Neuronal stem cell (in vitro differentiated cells): ENCODE measurements at regions not wholly inside any gene's neighbourhood (a gene's known extent, or its start where the extent isn't known, plus 50 kb on each side); places are given as distances from the start of the nearest gene placed in this dataset.

Experiments
- DNase-seq: peaks from one replicate; pipeline ENCODE4 v3.0.0-alpha.2; 2013; ENCODE audit warnings: low spot score
- H2AFZ ChIP-seq: one replicate; pipeline ENCODE4 v1.6.1; 2013; ENCODE audit warnings: mild to moderate bottlenecking, low read length, inconsistent platforms
- H2AK5ac ChIP-seq: 2 replicates; pipeline ENCODE4 v1.6.1; 2013; ENCODE audit warnings: low read depth, mild to moderate bottlenecking, inconsistent platforms, low read length, moderate library complexity, mixed read lengths
- H2BK120ac ChIP-seq: 2 replicates; pipeline ENCODE4 v1.6.1; 2013; ENCODE audit warnings: low read depth, mild to moderate bottlenecking, inconsistent platforms, low read length, moderate library complexity, mixed read lengths
- H2BK12ac ChIP-seq: one replicate; pipeline ENCODE4 v1.6.1; 2013; ENCODE audit warnings: low read length, inconsistent platforms
- H2BK15ac ChIP-seq: 2 replicates; pipeline ENCODE4 v1.6.1; 2013; ENCODE audit warnings: mild to moderate bottlenecking, low read length, inconsistent platforms, mixed read lengths
- H2BK5ac ChIP-seq: one replicate; pipeline ENCODE4 v1.6.1; 2013; ENCODE audit warnings: inconsistent platforms, mild to moderate bottlenecking, low read length, moderate library complexity
- H3K14ac ChIP-seq: one replicate; pipeline ENCODE4 v1.6.1; 2013; ENCODE audit warnings: low read length, inconsistent platforms
- H3K18ac ChIP-seq: 2 replicates; pipeline ENCODE4 v1.6.1; 2013; ENCODE audit warnings: low read length, inconsistent platforms
- H3K23ac ChIP-seq: 2 replicates; pipeline ENCODE4 v1.6.1; 2013; ENCODE audit warnings: low read depth, mild to moderate bottlenecking, mixed read lengths, low read length, inconsistent platforms; ENCODE audit not compliant: poor library complexity
- H3K27ac ChIP-seq: replicated peaks from 3 replicates; pipeline ENCODE4 v1.5.1; 2013; ENCODE audit warnings: low read length, inconsistent platforms
- H3K27me3 ChIP-seq, 3 experiments: 2 replicates each; pipeline ENCODE4 v1.6.1; 2013; ENCODE audit warnings: low read length in 3 of 3, mild to moderate bottlenecking in 2 of 3, inconsistent platforms in 1 of 3, low read depth in 1 of 3, mixed read lengths in 1 of 3, moderate library complexity in 1 of 3; ENCODE audit not compliant: control insufficient read depth in 3 of 3, insufficient read depth in 3 of 3
- H3K36me3 ChIP-seq, 2 donors: replicated peaks in 1 of 2; 2 replicates each; pipeline ENCODE4 v1.6.1; 2013; ENCODE audit warnings: low read length in 2 of 2; ENCODE audit not compliant: control insufficient read depth in 2 of 2, insufficient read depth in 2 of 2
- H3K4ac ChIP-seq: 2 replicates; pipeline ENCODE4 v1.6.1; 2013; ENCODE audit warnings: inconsistent platforms, mild to moderate bottlenecking, low read length, moderate library complexity
- H3K4me1 ChIP-seq, 2 donors: 1 replicate in 1 of 2; 2 replicates in 1 of 2; pipeline ENCODE4 v1.6.1; 2013; ENCODE audit warnings: low read length in 2 of 2, low read depth in 1 of 2; ENCODE audit not compliant: control insufficient read depth in 2 of 2, insufficient read depth in 1 of 2
- H3K4me2 ChIP-seq: one replicate; pipeline ENCODE4 v1.6.1; 2013; ENCODE audit warnings: mild to moderate bottlenecking, low read length, inconsistent platforms; ENCODE audit not compliant: insufficient read depth, poor library complexity, severe bottlenecking
- H3K4me3 ChIP-seq, 2 donors: 2 replicates each; pipeline ENCODE4 v1.5.1; 2013; ENCODE audit warnings: low read length in 2 of 2, mild to moderate bottlenecking in 2 of 2, inconsistent platforms in 1 of 2, moderate library complexity in 1 of 2
- H3K79me1 ChIP-seq: one replicate; pipeline ENCODE4 v1.6.1; 2013; ENCODE audit warnings: low read depth, mild to moderate bottlenecking, inconsistent platforms, low read length, moderate library complexity
- H3K9ac ChIP-seq: one replicate; pipeline ENCODE4 v1.6.1; 2013; ENCODE audit warnings: mild to moderate bottlenecking, low read depth, low read length, inconsistent platforms; ENCODE audit not compliant: poor library complexity
- H3K9me3 ChIP-seq, 2 donors: replicated peaks in 1 of 2; 2 replicates each; pipeline versions ENCODE3 to v1.6.1; 2013; ENCODE audit warnings: low read length in 2 of 2, mild to moderate bottlenecking in 2 of 2, inconsistent platforms in 1 of 2, low read depth in 1 of 2, mixed read lengths in 1 of 2, moderate library complexity in 1 of 2; ENCODE audit not compliant: control insufficient read depth in 2 of 2, insufficient read depth in 1 of 2
- H4K8ac ChIP-seq: one replicate; pipeline ENCODE4 v1.6.1; 2013; ENCODE audit warnings: low read depth, mild to moderate bottlenecking, inconsistent platforms, low read length, moderate library complexity
- H4K91ac ChIP-seq: one replicate; pipeline ENCODE4 v1.6.1; 2013; ENCODE audit warnings: low read length, low read depth, mild to moderate bottlenecking, inconsistent platforms; ENCODE audit not compliant: poor library complexity
- WGBS, 2 donors: extraction: QIAGEN DNeasy Blood & Tissue Kit; methylation state at CpG; one replicate each; pipeline ENCODE4 v1.1.7; 2013; ENCODE audit warnings: missing lambda C conversion rate in 2 of 2, mixed read lengths in 1 of 2; ENCODE audit not compliant: insufficient read length in 2 of 2, insufficient replicate concordance in 1 of 2; ENCODE audit errors: extremely low coverage in 2 of 2; 5-methylcytosine and 5-hydroxymethylcytosine counted together

DNA sequence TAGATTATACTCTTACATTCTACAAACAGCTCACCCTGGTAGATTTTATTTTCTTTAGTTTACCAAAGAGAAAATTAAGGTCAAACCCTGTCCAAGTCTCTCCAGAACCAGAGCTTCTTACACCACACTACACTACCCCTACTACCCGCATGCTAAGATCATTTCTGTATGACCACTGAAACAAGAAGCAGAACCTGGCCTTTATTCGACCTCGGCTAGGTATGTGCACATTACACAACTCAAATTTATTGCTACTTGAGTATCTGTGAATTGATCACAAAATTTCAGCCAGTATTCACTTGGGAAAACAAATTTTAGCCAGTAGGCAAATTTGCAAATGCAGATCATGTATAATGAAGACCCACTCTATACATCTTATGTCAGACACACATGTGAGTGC lies 2437.0 kb downstream of the PCDH9 start:
- H3K14ac ChIP-seq = no peak overlapping the region
- H3K27ac ChIP-seq = no peak overlapping the region
- no peak for DNase-seq
- no peaks in the 10 kb centered on the region for H3K36me3 ChIP-seq
- no peak overlapping the region for H3K23ac ChIP-seq
- no peaks in the 10 kb centered on the region for H3K4me1 ChIP-seq
- no peaks in the 10 kb centered on the region for H3K79me1 ChIP-seq
- no peak overlapping the region for H3K4me2 ChIP-seq
- no peaks in the 10 kb centered on the region for H3K9me3 ChIP-seq
- WGBS, 2 donors = no CpG with 5 or more reads among the region's 3 CpGs
- H2BK5ac ChIP-seq = no peak overlapping the region
- no peak overlapping the region for H4K91ac ChIP-seq
- no peak overlapping the region for H3K4ac ChIP-seq
- no peak overlapping the region for H2AFZ ChIP-seq
- no peak overlapping the region for H2BK12ac ChIP-seq
- H4K8ac ChIP-seq = no peak overlapping the region
- H2BK15ac ChIP-seq = no peak overlapping the region
- H3K18ac ChIP-seq = no peak overlapping the region
- H3K9ac ChIP-seq = no peak overlapping the region
- H3K4me3 ChIP-seq = no peak overlapping the region
- H2BK120ac ChIP-seq = no peak overlapping the region
- no peaks in the 10 kb centered on the region for H3K27me3 ChIP-seq
- H2AK5ac ChIP-seq = no peak overlapping the region

DNA sequence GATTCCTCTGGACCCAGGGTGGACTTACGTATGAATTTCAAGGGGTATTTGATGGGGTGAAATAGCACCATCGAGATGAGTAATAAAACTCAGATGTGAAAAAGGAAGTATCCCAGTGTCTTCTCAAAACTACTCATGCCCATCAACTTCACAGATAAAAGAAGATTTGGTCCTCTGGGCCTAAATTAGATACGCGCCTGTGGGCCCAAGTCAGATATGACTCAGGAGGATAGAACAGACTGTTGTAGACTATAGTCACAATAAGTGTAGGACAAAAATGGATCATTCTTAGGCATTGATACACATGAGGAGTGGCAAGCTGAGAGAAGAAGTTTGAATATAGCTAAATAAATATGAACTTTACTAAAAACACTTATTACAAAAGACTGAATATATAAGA lies 2438.8 kb downstream of the PCDH9 start:
- H2BK5ac ChIP-seq = no peak overlapping the region
- H2BK12ac ChIP-seq = no peak overlapping the region
- WGBS, 2 donors = no CpG with 5 or more reads among the region's 4 CpGs
- no peak overlapping the region for H3K23ac ChIP-seq
- no peaks in the 10 kb centered on the region for H3K4me1 ChIP-seq
- no peaks in the 10 kb centered on the region for H3K36me3 ChIP-seq
- H3K18ac ChIP-seq = no peak overlapping the region
- no peak overlapping the region for H3K4me2 ChIP-seq
- no peak overlapping the region for H2AFZ ChIP-seq
- H3K27me3 ChIP-seq = no peaks in the 10 kb centered on the region
- no peak overlapping the region for H4K91ac ChIP-seq
- no peak overlapping the region for H3K4ac ChIP-seq
- no peak for DNase-seq
- no peak overlapping the region for H2AK5ac ChIP-seq
- H3K4me3 ChIP-seq = no peak overlapping the region
- H3K9me3 ChIP-seq = no peaks in the 10 kb centered on the region
- no peak overlapping the region for H4K8ac ChIP-seq
- no peak overlapping the region for H3K27ac ChIP-seq
- no peak overlapping the region for H3K9ac ChIP-seq
- no peaks in the 10 kb centered on the region for H3K79me1 ChIP-seq
- H2BK120ac ChIP-seq = no peak overlapping the region
- H2BK15ac ChIP-seq = no peak overlapping the region
- H3K14ac ChIP-seq = no peak overlapping the region

DNA sequence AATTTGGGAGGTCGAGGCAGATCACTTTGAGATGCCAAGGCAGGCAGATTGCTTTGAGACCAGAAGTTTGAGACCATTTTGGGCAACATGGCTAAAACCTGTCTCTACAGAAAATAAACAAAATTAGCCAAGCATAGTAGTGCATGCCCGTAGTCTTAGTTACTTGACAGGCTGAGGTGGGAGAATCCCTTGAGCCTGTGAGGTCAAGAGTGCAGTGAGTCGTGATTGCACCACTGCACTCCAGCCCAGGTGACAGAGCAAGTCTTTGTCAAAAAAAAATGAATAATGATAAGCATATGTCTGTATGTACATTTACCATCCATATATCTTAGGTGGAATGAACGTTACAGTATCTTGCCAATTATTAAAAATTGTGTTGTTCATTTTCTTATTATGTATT lies 2447.7 kb downstream of the PCDH9 start:
- H3K4me2 ChIP-seq = no peak overlapping the region
- H3K79me1 ChIP-seq = no peaks in the 10 kb centered on the region
- no peak overlapping the region for H4K8ac ChIP-seq
- no peak for DNase-seq
- no peak overlapping the region for H3K14ac ChIP-seq
- no peaks in the 10 kb centered on the region for H3K9me3 ChIP-seq
- H2BK15ac ChIP-seq = no peak overlapping the region
- H3K4ac ChIP-seq = no peak overlapping the region
- no peaks in the 10 kb centered on the region for H3K4me1 ChIP-seq
- WGBS, 2 donors = no CpG with 5 or more reads among the region's 4 CpGs
- no peak overlapping the region for H2AK5ac ChIP-seq
- H3K36me3 ChIP-seq = no peaks in the 10 kb centered on the region
- H3K18ac ChIP-seq = no peak overlapping the region
- H2BK12ac ChIP-seq = no peak overlapping the region
- H3K27me3 ChIP-seq = no peaks in the 10 kb centered on the region
- H2BK5ac ChIP-seq = no peak overlapping the region
- no peak overlapping the region for H4K91ac ChIP-seq
- no peak overlapping the region for H3K27ac ChIP-seq
- H3K4me3 ChIP-seq = no peak overlapping the region
- no peak overlapping the region for H3K23ac ChIP-seq
- H2BK120ac ChIP-seq = no peak overlapping the region
- no peak overlapping the region for H3K9ac ChIP-seq
- H2AFZ ChIP-seq = no peak overlapping the region

DNA sequence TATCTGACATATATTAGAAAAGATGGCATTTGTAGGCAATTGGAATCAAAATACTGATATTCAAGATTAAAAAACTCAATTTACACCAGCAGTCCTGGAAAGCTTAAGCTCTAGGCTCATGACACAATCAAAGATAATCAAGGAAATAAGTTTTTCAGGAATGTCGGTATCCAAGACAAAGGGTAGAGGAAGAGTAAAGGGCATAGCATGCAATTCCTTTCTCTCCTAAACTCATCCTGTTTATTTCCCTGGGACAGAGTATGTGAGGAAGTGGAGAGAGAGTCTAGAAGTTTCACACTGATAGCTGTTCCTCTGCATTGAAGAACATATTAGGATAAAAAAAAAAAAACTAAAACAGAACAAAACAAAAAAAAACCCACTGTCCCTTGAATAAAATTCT lies 2452.1 kb downstream of the PCDH9 start:
- H2BK15ac ChIP-seq = no peak overlapping the region
- H2AK5ac ChIP-seq = no peak overlapping the region
- no peaks in the 10 kb centered on the region for H3K36me3 ChIP-seq
- no peak overlapping the region for H2BK5ac ChIP-seq
- H3K79me1 ChIP-seq = no peaks in the 10 kb centered on the region
- no peak overlapping the region for H3K4ac ChIP-seq
- peak overlapping the region; percentile 54 for H2AFZ ChIP-seq
- no peak overlapping the region for H3K4me2 ChIP-seq
- no peaks in the 10 kb centered on the region for H3K9me3 ChIP-seq
- H3K18ac ChIP-seq = no peak overlapping the region
- no peaks in the 10 kb centered on the region for H3K4me1 ChIP-seq
- H4K8ac ChIP-seq = no peak overlapping the region
- H4K91ac ChIP-seq = no peak overlapping the region
- H3K27me3 ChIP-seq = no peaks in the 10 kb centered on the region
- H3K14ac ChIP-seq = no peak overlapping the region
- DNase-seq = no peak
- WGBS, 2 donors = no CpG with 5 or more reads among the region's 1 CpG
- no peak overlapping the region for H2BK120ac ChIP-seq
- no peak overlapping the region for H3K23ac ChIP-seq
- H3K27ac ChIP-seq = no peak overlapping the region
- no peak overlapping the region for H2BK12ac ChIP-seq
- no peak overlapping the region for H3K9ac ChIP-seq
- H3K4me3 ChIP-seq = no peak overlapping the region
